Osteocyte (in vitro differentiated cells): ENCODE measurements at regions not wholly inside any gene's neighbourhood (a gene's known extent, or its start where the extent isn't known, plus 50 kb on each side); places are given as distances from the start of the nearest gene placed in this dataset.

ENCODE experiments used
- DNase-seq: peaks from one replicate; pipeline ENCODE4 v3.0.0; 2021; ENCODE audit warnings: mixed read lengths; ENCODE audit not compliant: unreplicated experiment; ENCODE audit errors: extremely low spot score
- H3K27ac Mint-ChIP-seq: one replicate; pipeline ENCODE4 v1.8.0; 2021; ENCODE audit warnings: mild to moderate bottlenecking, mixed read lengths; ENCODE audit not compliant: unreplicated experiment
- H3K27me3 Mint-ChIP-seq: one replicate; pipeline ENCODE4 v1.8.0; 2021; ENCODE audit warnings: mixed read lengths; ENCODE audit not compliant: unreplicated experiment
- H3K36me3 Mint-ChIP-seq: one replicate; pipeline ENCODE4 v1.8.0; 2021; ENCODE audit warnings: mixed read lengths; ENCODE audit not compliant: unreplicated experiment
- H3K4me1 Mint-ChIP-seq: one replicate; pipeline ENCODE4 v1.8.0; 2021; ENCODE audit warnings: mixed read lengths; ENCODE audit not compliant: unreplicated experiment
- H3K4me3 Mint-ChIP-seq: one replicate; pipeline ENCODE4 v1.8.0; 2021; ENCODE audit warnings: mild to moderate bottlenecking, moderate library complexity, mixed read lengths; ENCODE audit not compliant: unreplicated experiment
- H3K9me3 Mint-ChIP-seq: one replicate; pipeline ENCODE4 v1.8.0; 2021; ENCODE audit warnings: mixed read lengths; ENCODE audit not compliant: unreplicated experiment
- CTCF ChIP-seq: fragments of 200-600 bp; sonication (generic); IDR thresholded peaks from 2 replicates; pipeline ENCODE4 v1.5.0; 2021; ENCODE audit warnings: antibody characterized with exemption, mild to moderate bottlenecking, moderate library complexity

GRCh38 chr11:105553025-105553424 lies 56.8 kb upstream of the GRIA4 start:
- Mint-ChIP-seq H3K4me3 (no peak overlapping the region), H3K27ac (no peak overlapping the region), H3K36me3 (no peaks in the 10 kb centered on the region), H3K27me3 (peaks cover 22% of the 10 kb centered on the region), H3K9me3 (peaks cover 6% of the 10 kb centered on the region), H3K4me1 (no peaks in the 10 kb centered on the region)
- no peak for DNase-seq
- no peak for TF ChIP-seq CTCF

- Mint-ChIP-seq H3K36me3 (no peaks in the 10 kb centered on the region), H3K27ac (no peak overlapping the region), H3K27me3 (peaks cover 32% of the 10 kb centered on the region), H3K9me3 (peaks cover 6% of the 10 kb centered on the region), H3K4me3 (no peak overlapping the region), H3K4me1 (no peaks in the 10 kb centered on the region)
- DNase-seq = no peak
- TF ChIP-seq CTCF = no peak
Measured at GRCh38 chr11:105548359-105548758, 61.5 kb upstream of the GRIA4 start.

GRCh38 chr11:105538588-105538987 lies 71.3 kb upstream of the GRIA4 start:
- no peaks in the 10 kb centered on the region for H3K4me1 Mint-ChIP-seq
- H3K9me3 Mint-ChIP-seq = no peaks in the 10 kb centered on the region
- H3K36me3 Mint-ChIP-seq = no peaks in the 10 kb centered on the region
- no peak for TF ChIP-seq CTCF
- H3K27me3 Mint-ChIP-seq = peaks cover 3% of the 10 kb centered on the region
- H3K27ac Mint-ChIP-seq = no peak overlapping the region
- DNase-seq = no peak
- no peak overlapping the region for H3K4me3 Mint-ChIP-seq

GRCh38 chr11:105537531-105537930 lies 72.3 kb upstream of the GRIA4 start:
- H3K4me3 Mint-ChIP-seq = no peak overlapping the region
- DNase-seq = no peak
- H3K27ac Mint-ChIP-seq = no peak overlapping the region
- H3K9me3 Mint-ChIP-seq = no peaks in the 10 kb centered on the region
- no peak for TF ChIP-seq CTCF
- no peaks in the 10 kb centered on the region for H3K36me3 Mint-ChIP-seq
- peaks cover 3% of the 10 kb centered on the region for H3K27me3 Mint-ChIP-seq
- H3K4me1 Mint-ChIP-seq = no peaks in the 10 kb centered on the region

- H3K4me3 Mint-ChIP-seq = no peak overlapping the region
- peaks cover 5% of the 10 kb centered on the region for H3K27me3 Mint-ChIP-seq
- H3K9me3 Mint-ChIP-seq = peaks cover 17% of the 10 kb centered on the region
- H3K36me3 Mint-ChIP-seq = no peaks in the 10 kb centered on the region
- no peak for DNase-seq
- no peak for TF ChIP-seq CTCF
- H3K4me1 Mint-ChIP-seq = no peaks in the 10 kb centered on the region
- H3K27ac Mint-ChIP-seq = no peak overlapping the region
Measured at GRCh38 chr11:105524286-105524685, 85.6 kb upstream of the GRIA4 start.
